ENCODE measurements at regions not wholly inside any gene's neighbourhood (a gene's known extent, or its start where the extent isn't known, plus 50 kb on each side); places are given as distances from the start of the nearest gene placed in this dataset.

DNA sequence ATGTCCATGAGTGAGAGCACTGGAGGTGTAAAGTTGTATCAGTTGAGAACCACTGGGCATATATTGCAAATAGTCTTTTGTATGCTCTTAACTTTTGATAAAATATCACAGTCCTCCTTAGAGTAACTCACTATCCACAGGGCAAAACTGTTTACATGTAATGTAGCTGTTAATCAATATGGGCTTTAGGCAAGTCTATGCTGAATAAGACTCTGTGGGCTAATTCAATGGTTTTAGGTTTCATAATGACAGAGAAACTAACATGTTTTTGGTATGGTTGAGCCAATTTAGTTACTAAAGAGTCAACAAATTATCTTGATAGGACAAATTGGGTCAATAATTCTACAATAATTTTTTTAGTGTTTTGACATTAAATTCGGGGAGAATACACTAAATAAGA is 1134.9 kb upstream of the FAM98A start (continued):
- TF ChIP-seq ZNF217 (IDR thresholded peaks at IDR 0.05) = no peak
- TF ChIP-seq NRF1 (conservative IDR thresholded peaks at IDR 0.05; ENCODE audit: low read depth, low read length) = no peak
- TF ChIP-seq, protein P1, sequence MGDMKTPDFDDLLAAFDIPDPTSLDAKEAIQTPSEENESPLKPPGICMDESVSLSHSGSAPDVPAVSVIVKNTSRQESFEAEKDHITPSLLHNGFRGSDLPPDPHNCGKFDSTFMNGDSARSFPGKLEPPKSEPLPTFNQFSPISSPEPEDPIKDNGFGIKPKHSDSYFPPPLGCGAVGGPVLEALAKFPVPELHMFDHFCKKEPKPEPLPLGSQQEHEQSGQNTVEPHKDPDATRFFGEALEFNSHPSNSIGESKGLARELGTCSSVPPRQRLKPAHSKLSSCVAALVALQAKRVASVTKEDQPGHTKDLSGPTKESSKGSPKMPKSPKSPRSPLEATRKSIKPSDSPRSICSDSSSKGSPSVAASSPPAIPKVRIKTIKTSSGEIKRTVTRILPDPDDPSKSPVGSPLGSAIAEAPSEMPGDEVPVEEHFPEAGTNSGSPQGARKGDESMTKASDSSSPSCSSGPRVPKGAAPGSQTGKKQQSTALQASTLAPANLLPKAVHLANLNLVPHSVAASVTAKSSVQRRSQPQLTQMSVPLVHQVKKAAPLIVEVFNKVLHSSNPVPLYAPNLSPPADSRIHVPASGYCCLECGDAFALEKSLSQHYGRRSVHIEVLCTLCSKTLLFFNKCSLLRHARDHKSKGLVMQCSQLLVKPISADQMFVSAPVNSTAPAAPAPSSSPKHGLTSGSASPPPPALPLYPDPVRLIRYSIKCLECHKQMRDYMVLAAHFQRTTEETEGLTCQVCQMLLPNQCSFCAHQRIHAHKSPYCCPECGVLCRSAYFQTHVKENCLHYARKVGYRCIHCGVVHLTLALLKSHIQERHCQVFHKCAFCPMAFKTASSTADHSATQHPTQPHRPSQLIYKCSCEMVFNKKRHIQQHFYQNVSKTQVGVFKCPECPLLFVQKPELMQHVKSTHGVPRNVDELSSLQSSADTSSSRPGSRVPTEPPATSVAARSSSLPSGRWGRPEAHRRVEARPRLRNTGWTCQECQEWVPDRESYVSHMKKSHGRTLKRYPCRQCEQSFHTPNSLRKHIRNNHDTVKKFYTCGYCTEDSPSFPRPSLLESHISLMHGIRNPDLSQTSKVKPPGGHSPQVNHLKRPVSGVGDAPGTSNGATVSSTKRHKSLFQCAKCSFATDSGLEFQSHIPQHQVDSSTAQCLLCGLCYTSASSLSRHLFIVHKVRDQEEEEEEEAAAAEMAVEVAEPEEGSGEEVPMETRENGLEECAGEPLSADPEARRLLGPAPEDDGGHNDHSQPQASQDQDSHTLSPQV (IDR thresholded peaks at IDR 0.05) = no peak
- TF ChIP-seq, protein P2, sequence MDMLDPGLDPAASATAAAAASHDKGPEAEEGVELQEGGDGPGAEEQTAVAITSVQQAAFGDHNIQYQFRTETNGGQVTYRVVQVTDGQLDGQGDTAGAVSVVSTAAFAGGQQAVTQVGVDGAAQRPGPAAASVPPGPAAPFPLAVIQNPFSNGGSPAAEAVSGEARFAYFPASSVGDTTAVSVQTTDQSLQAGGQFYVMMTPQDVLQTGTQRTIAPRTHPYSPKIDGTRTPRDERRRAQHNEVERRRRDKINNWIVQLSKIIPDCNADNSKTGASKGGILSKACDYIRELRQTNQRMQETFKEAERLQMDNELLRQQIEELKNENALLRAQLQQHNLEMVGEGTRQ (IDR thresholded peaks at IDR 0.05; ENCODE audit: borderline replicate concordance, low read depth, low read length) = no peak
- TF ChIP-seq SMAD5 (IDR thresholded peaks at IDR 0.05; ENCODE audit: low read depth) = no peak
- TF ChIP-seq ESRRA (IDR thresholded peaks at IDR 0.05; ENCODE audit: low read length) = no peak
- no peak for TF ChIP-seq MXI1 (IDR thresholded peaks at IDR 0.05; ENCODE audit: low read depth, low read length)
- TF ChIP-seq STAT3 (IDR thresholded peaks at IDR 0.05; ENCODE audit: low read depth, low read length) = no peak
- no peak for TF ChIP-seq BRCA1 (IDR thresholded peaks at IDR 0.05; ENCODE audit: low read depth, low read length)
- TF ChIP-seq JUND (IDR thresholded peaks at IDR 0.05; ENCODE audit: low read depth, low read length) = no peak

Measured in GM12878 (cell line).